GM12892 (cell line): ENCODE measurements at regions not wholly inside any gene's neighbourhood (a gene's known extent, or its start where the extent isn't known, plus 50 kb on each side); places are given as distances from the start of the nearest gene placed in this dataset.

ENCODE experiments used
- POLR2A ChIP-seq: IDR thresholded peaks from 2 replicates; pipeline ENCODE4 v1.6.1; 2011; ENCODE audit warnings: low read depth, low read length, control low read depth
- TAF1 ChIP-seq: IDR thresholded peaks from 2 replicates; pipeline ENCODE4 v1.6.1; 2011; ENCODE audit warnings: low read depth, mild to moderate bottlenecking, control low read depth, low read length, borderline replicate concordance

GRCh38 chr4:160265836-160266235 lies 1163.0 kb downstream of the RAPGEF2 start:
- TF ChIP-seq TAF1: no peak
- TF ChIP-seq POLR2A: no peak
